ENCODE measurements at regions not wholly inside any gene's neighbourhood (a gene's known extent, or its start where the extent isn't known, plus 50 kb on each side); places are given as distances from the start of the nearest gene placed in this dataset.

DNA sequence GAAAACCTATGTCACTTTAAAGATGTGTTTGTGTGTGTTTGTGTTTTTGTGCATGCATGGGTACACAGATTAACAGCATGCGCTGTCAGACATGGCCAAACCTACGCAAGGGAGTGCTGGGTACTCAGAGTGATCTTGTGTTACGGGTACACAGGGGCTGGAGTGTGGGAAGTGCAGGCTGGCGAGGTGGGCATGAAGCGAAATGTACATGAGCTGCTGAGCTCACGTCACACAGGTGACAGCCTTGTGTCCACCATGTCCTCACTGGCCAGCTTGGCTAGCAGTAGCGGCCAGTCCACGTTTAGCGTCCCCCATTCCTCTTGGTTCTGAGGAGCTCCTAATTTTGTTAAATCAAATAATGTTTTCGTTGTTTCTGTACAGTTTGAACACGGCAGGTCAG is 979.7 kb upstream of the TMEM132C start:
- Histone ChIP-seq H3K4me3 (ENCODE audit: low read length) (no peak overlapping the region), H3K27me3 (ENCODE audit: insufficient read depth, low read depth, low read length) (no peaks in the 10 kb centered on the region), H3K27ac (ENCODE audit: low read length) (no peak overlapping the region), H3K9me2 (ENCODE audit: insufficient read depth, low read length) (no peaks in the 10 kb centered on the region), H3K36me3 (ENCODE audit: insufficient read depth, low read length) (no peaks in the 10 kb centered on the region), H3K79me2 (replicated peaks; ENCODE audit: insufficient read depth, low read length) (no peaks in the 10 kb centered on the region), H3K9me3 (ENCODE audit: low read length) (no peaks in the 10 kb centered on the region), H4K20me1 (ENCODE audit: insufficient read depth) (no peaks in the 10 kb centered on the region), H3K4me2 (ENCODE audit: low read length) (no peak overlapping the region), H2AFZ (ENCODE audit: low read depth, low read length) (no peak overlapping the region), H3F3A (ENCODE audit: insufficient read depth, low read length, poor library complexity, severe bottlenecking) (no peaks in the 10 kb centered on the region), H3K9ac (ENCODE audit: low read length) (no peak overlapping the region)
- no peak for TF ChIP-seq POLR2AphosphoS5 (IDR thresholded peaks at IDR 0.05)
- TF ChIP-seq TAF1 (IDR thresholded peaks at IDR 0.05; ENCODE audit: low read depth): no peak
- TF ChIP-seq, protein P1, sequence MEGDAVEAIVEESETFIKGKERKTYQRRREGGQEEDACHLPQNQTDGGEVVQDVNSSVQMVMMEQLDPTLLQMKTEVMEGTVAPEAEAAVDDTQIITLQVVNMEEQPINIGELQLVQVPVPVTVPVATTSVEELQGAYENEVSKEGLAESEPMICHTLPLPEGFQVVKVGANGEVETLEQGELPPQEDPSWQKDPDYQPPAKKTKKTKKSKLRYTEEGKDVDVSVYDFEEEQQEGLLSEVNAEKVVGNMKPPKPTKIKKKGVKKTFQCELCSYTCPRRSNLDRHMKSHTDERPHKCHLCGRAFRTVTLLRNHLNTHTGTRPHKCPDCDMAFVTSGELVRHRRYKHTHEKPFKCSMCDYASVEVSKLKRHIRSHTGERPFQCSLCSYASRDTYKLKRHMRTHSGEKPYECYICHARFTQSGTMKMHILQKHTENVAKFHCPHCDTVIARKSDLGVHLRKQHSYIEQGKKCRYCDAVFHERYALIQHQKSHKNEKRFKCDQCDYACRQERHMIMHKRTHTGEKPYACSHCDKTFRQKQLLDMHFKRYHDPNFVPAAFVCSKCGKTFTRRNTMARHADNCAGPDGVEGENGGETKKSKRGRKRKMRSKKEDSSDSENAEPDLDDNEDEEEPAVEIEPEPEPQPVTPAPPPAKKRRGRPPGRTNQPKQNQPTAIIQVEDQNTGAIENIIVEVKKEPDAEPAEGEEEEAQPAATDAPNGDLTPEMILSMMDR (IDR thresholded peaks at IDR 0.05; ENCODE audit: poor library complexity, severe bottlenecking): no peak
- no peak for TF ChIP-seq RAD21 (conservative IDR thresholded peaks at IDR 0.05)
- TF ChIP-seq, protein P2, sequence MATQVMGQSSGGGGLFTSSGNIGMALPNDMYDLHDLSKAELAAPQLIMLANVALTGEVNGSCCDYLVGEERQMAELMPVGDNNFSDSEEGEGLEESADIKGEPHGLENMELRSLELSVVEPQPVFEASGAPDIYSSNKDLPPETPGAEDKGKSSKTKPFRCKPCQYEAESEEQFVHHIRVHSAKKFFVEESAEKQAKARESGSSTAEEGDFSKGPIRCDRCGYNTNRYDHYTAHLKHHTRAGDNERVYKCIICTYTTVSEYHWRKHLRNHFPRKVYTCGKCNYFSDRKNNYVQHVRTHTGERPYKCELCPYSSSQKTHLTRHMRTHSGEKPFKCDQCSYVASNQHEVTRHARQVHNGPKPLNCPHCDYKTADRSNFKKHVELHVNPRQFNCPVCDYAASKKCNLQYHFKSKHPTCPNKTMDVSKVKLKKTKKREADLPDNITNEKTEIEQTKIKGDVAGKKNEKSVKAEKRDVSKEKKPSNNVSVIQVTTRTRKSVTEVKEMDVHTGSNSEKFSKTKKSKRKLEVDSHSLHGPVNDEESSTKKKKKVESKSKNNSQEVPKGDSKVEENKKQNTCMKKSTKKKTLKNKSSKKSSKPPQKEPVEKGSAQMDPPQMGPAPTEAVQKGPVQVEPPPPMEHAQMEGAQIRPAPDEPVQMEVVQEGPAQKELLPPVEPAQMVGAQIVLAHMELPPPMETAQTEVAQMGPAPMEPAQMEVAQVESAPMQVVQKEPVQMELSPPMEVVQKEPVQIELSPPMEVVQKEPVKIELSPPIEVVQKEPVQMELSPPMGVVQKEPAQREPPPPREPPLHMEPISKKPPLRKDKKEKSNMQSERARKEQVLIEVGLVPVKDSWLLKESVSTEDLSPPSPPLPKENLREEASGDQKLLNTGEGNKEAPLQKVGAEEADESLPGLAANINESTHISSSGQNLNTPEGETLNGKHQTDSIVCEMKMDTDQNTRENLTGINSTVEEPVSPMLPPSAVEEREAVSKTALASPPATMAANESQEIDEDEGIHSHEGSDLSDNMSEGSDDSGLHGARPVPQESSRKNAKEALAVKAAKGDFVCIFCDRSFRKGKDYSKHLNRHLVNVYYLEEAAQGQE (IDR thresholded peaks at IDR 0.05; ENCODE audit: borderline replicate concordance): no peak
- no peak for TF ChIP-seq EP300 (conservative IDR thresholded peaks at IDR 0.05; ENCODE audit: poor library complexity, severe bottlenecking)
- no peak for TF ChIP-seq MXI1 (conservative IDR thresholded peaks at IDR 0.05; ENCODE audit: poor library complexity, severe bottlenecking)
- TF ChIP-seq EZH2 (IDR thresholded peaks at IDR 0.05; ENCODE audit: borderline replicate concordance, insufficient read depth, low read length, poor library complexity, severe bottlenecking): no peak
- no peak for TF ChIP-seq SMC3 (conservative IDR thresholded peaks at IDR 0.05; ENCODE audit: poor library complexity)

DNA sequence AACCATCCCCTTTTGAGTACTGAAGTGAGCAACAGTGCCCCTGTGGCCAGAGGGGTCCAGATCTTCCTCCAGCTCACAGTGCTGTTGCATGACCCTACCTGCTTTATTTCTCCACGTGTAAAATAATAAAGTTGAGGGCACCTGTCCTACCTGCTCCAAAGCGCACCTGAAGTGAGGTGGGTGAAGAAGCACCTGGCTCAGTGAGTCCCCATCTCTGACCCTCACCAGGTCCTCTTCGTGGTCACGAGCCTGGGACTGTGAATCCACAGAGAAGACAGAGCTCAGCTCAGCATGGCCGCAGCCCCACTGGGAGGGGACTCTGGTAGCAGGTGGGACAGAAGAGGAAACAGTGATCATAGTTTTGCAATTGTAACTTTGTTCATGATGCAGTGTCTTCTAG is 976.7 kb upstream of the TMEM132C start:
- no peak overlapping the region for H2AFZ ChIP-seq (ENCODE audit: low read depth, low read length)
- no peaks in the 10 kb centered on the region for H3K79me2 ChIP-seq (replicated peaks; ENCODE audit: insufficient read depth, low read length)
- no peaks in the 10 kb centered on the region for H4K20me1 ChIP-seq (ENCODE audit: insufficient read depth)
- H3K9me2 ChIP-seq (ENCODE audit: insufficient read depth, low read length): no peaks in the 10 kb centered on the region
- H3K27me3 ChIP-seq (ENCODE audit: insufficient read depth, low read depth, low read length): no peaks in the 10 kb centered on the region
- no peaks in the 10 kb centered on the region for H3K9me3 ChIP-seq (ENCODE audit: low read length)
- H3K36me3 ChIP-seq (ENCODE audit: insufficient read depth, low read length): no peaks in the 10 kb centered on the region
- no peak overlapping the region for H3K4me2 ChIP-seq (ENCODE audit: low read length)
- no peak overlapping the region for H3K9ac ChIP-seq (ENCODE audit: low read length)
- H3F3A ChIP-seq (ENCODE audit: insufficient read depth, low read length, poor library complexity, severe bottlenecking): no peaks in the 10 kb centered on the region
- no peak overlapping the region for H3K4me3 ChIP-seq (ENCODE audit: low read length)
- H3K27ac ChIP-seq (ENCODE audit: low read length): no peak overlapping the region
- no peak for TF ChIP-seq POLR2AphosphoS5 (IDR thresholded peaks at IDR 0.05)
- no peak for TF ChIP-seq EZH2 (IDR thresholded peaks at IDR 0.05; ENCODE audit: borderline replicate concordance, insufficient read depth, low read length, poor library complexity, severe bottlenecking)
- no peak for TF ChIP-seq TAF1 (IDR thresholded peaks at IDR 0.05; ENCODE audit: low read depth)
- TF ChIP-seq EP300 (conservative IDR thresholded peaks at IDR 0.05; ENCODE audit: poor library complexity, severe bottlenecking): no peak
- no peak for TF ChIP-seq SMC3 (conservative IDR thresholded peaks at IDR 0.05; ENCODE audit: poor library complexity)
- TF ChIP-seq RAD21 (conservative IDR thresholded peaks at IDR 0.05): no peak
- TF ChIP-seq, protein P1 (IDR thresholded peaks at IDR 0.05; ENCODE audit: poor library complexity, severe bottlenecking): no peak
- TF ChIP-seq, protein P2 (IDR thresholded peaks at IDR 0.05; ENCODE audit: borderline replicate concordance): no peak
- no peak for TF ChIP-seq MXI1 (conservative IDR thresholded peaks at IDR 0.05; ENCODE audit: poor library complexity, severe bottlenecking)
